Upper lobe of left lung (tissue), 6 donors: ENCODE measurements at regions not wholly inside any gene's neighbourhood (a gene's known extent, or its start where the extent isn't known, plus 50 kb on each side); places are given as distances from the start of the nearest gene placed in this dataset.

Experiments used
- ATAC-seq, 2 donors: fragments of 200-7000 bp; cut with Tn5 transposase; one replicate each; pipeline ENCODE4 v1.9.1; 2022; ENCODE audit warnings: mild to moderate bottlenecking in 2 of 2, moderate library complexity in 2 of 2; ENCODE audit not compliant: low FRiP score in 2 of 2
- DNase-seq, 2 donors: peaks; one replicate each; pipeline ENCODE4 v3.0.0-alpha.2; 2019 to 2020
- H3K27ac ChIP-seq, 4 donors: fragments of 200-600 bp; sonication (generic); one replicate each; pipeline ENCODE4 v1.5.1; 2016 to 2019
- H3K27me3 ChIP-seq, 4 donors: fragments of 200-600 bp; sonication (generic); one replicate each; pipeline ENCODE4 v1.5.1; 2017 to 2019
- H3K36me3 ChIP-seq, 4 donors: fragments of 200-600 bp; sonication (generic); one replicate each; pipeline ENCODE4 v1.5.1; 2016 to 2019
- H3K4me1 ChIP-seq, 4 donors: fragments of 200-600 bp; sonication (generic); one replicate each; pipeline ENCODE4 v1.5.1; 2018 to 2019
- H3K4me3 ChIP-seq, 4 donors: fragments of 200-600 bp; sonication (generic); one replicate each; pipeline ENCODE4 v1.5.1; 2017 to 2019; ENCODE audit warnings: mild to moderate bottlenecking in 2 of 4, moderate library complexity in 1 of 4
- H3K9me3 ChIP-seq, 4 donors: fragments of 200-600 bp; sonication (generic); one replicate each; pipeline ENCODE4 v1.5.1; 2018 to 2019
- CTCF ChIP-seq, 6 experiments: fragments of 450-650 bp in 4 of 6; fragments of 200-600 bp in 2 of 6; sonication (generic) in 2 of 6; IDR thresholded peaks; one replicate each; pipeline ENCODE4 v1.5.1; 2016 to 2019; ENCODE audit warnings: antibody characterized with exemption in 6 of 6
- EP300 ChIP-seq, 4 donors: sonication (generic); formaldehyde crosslinking; IDR thresholded peaks; one replicate each; pipeline ENCODE4 v1.5.1; 2017; ENCODE audit warnings: antibody characterized with exemption in 4 of 4, control low read depth in 2 of 4
- POLR2A ChIP-seq, 4 donors: fragments of 450-650 bp; IDR thresholded peaks; one replicate each; pipeline ENCODE4 v1.5.1; 2016 to 2017; ENCODE audit warnings: antibody characterized with exemption in 4 of 4, mild to moderate bottlenecking in 2 of 4
- POLR2AphosphoS5 ChIP-seq, 2 donors: sonication (generic); formaldehyde crosslinking; IDR thresholded peaks; one replicate each; pipeline ENCODE4 v1.5.1; 2017; ENCODE audit warnings: antibody characterized with exemption in 2 of 2
- WGBS, 2 donors: methylation state at CpG; one replicate each; pipeline ENCODE4 v1.1.5; 2017 to 2018; 5-methylcytosine and 5-hydroxymethylcytosine counted together
- donor health status: DM: no; HTN: no; CAD: no; lungs with moderate emphysema.
- donor health status: DM: no; HTN: yes; CAD: no; lungs with severe emphysema.

DNA sequence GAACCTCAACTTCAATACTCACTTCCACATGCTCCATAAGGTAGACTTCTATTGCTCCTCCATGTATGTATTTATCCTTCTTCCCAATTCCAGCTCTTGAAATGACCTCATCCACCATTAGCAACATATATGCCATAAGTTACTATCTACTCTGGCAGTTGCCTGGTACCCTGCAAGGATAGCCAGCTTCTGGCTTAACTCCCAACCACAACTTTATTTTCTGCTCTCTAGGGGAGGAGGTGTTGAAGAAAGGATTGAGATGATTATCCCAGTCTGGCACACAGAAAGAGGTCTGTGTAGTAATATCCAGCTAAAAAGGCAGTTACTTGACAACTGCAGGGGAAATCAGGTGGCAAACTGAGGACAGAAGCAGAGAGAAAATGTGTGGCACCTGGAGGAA, 71.5 kb upstream of the MDM1 start:
- H3K27me3 ChIP-seq: no peaks in the 10 kb centered on the region
- H3K4me3 ChIP-seq: no peak overlapping the region
- H3K9me3 ChIP-seq: no peaks in the 10 kb centered on the region
- peak overlapping the region in 1 of 4 donors; percentile 32 for H3K27ac ChIP-seq
- DNase-seq: no peak
- H3K4me1 ChIP-seq: peaks cover 20 to 31% (median 24%) of the 10 kb centered on the region in 4 donors
- TF ChIP-seq POLR2AphosphoS5 (IDR thresholded peaks at IDR 0.05) (no peak), CTCF (IDR thresholded peaks at IDR 0.05) (no peak), EP300 (IDR thresholded peaks at IDR 0.05) (no peak)
- ATAC-seq: no peak
- H3K36me3 ChIP-seq: no peaks in the 10 kb centered on the region

- ATAC-seq (no peak), DNase-seq (no peak)
- H3K4me1 ChIP-seq: peaks cover 22 to 28% (median 26%) of the 10 kb centered on the region in 4 donors
Observed at GRCh38 chr12:68405343-68405781, 73.2 kb upstream of the MDM1 start.

DNA sequence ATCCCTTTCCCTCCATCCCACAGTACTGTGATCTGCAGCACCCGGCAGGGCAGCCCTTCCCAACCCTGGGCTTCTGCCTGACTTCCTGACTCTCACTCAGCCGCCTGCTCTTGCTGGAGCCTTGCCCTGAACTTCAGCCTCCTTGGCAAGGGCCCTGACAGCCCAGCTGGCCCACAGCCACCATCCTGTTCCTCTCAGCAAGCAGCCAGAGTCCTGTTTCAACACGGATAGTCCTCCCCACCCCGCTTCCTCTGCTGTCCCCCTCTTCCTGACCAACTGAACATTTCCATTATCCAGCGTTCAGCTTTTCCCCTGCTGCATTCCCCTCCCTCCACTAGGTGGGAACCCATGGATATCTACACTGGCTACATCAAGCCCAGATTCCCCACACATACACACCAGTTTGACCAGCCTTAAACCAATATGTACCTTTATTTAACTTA, 74.0 kb upstream of the MDM1 start:
- peak in 1 of 4 donors; percentile 56 for TF ChIP-seq EP300 (IDR thresholded peaks at IDR 0.05)
- no peak for TF ChIP-seq POLR2A (IDR thresholded peaks at IDR 0.05)
- TF ChIP-seq CTCF (IDR thresholded peaks at IDR 0.05): peak; percentile 41 to 74 (median 48)
- TF ChIP-seq POLR2AphosphoS5 (IDR thresholded peaks at IDR 0.05): peak; percentile 86 to 95
- Histone ChIP-seq H3K36me3 (no peaks in the 10 kb centered on the region), H3K4me1 (peaks cover 22 to 28% (median 26%) of the 10 kb centered on the region in 4 donors), H3K4me3 (no peak overlapping the region), H3K27ac (peak overlapping the region; percentile 60 to 78 (median 76)), H3K27me3 (no peaks in the 10 kb centered on the region), H3K9me3 (no peaks in the 10 kb centered on the region)
- DNase-seq: peak; percentile 91 to 93
- ATAC-seq: peak; percentile 92 to 96
- WGBS, 2 donors: 1 to 11% methylated on average over 5 of the region's 5 CpGs

More at GRCh38 chr12:68405343-68405781, 73.2 kb upstream of the MDM1 start:
- peak overlapping the region; percentile 60 to 78 (median 76) for H3K27ac ChIP-seq
- no peaks in the 10 kb centered on the region for H3K36me3 ChIP-seq
- TF ChIP-seq POLR2AphosphoS5 (IDR thresholded peaks at IDR 0.05): no peak
- TF ChIP-seq EP300 (IDR thresholded peaks at IDR 0.05): peak in 1 of 4 donors; percentile 8
- H3K27me3 ChIP-seq: no peaks in the 10 kb centered on the region
- H3K4me3 ChIP-seq: no peak overlapping the region
- no peaks in the 10 kb centered on the region for H3K9me3 ChIP-seq

- 58 to 68% methylated on average over 4 of the region's 4 CpGs for WGBS, 2 donors
- Histone ChIP-seq H3K36me3 (no peaks in the 10 kb centered on the region), H3K27ac (peak overlapping the region in 2 of 4 donors; percentile 75 to 76), H3K4me1 (peaks cover 22 to 28% (median 26%) of the 10 kb centered on the region in 4 donors), H3K27me3 (no peaks in the 10 kb centered on the region), H3K9me3 (no peaks in the 10 kb centered on the region), H3K4me3 (no peak overlapping the region)
- TF ChIP-seq EP300 (IDR thresholded peaks at IDR 0.05) (no peak), POLR2A (IDR thresholded peaks at IDR 0.05) (no peak), POLR2AphosphoS5 (IDR thresholded peaks at IDR 0.05) (no peak), CTCF (IDR thresholded peaks at IDR 0.05) (no peak)
- no peak for DNase-seq
- no peak for ATAC-seq
Observed at GRCh38 chr12:68406911-68407310, 74.7 kb upstream of the MDM1 start.

DNA sequence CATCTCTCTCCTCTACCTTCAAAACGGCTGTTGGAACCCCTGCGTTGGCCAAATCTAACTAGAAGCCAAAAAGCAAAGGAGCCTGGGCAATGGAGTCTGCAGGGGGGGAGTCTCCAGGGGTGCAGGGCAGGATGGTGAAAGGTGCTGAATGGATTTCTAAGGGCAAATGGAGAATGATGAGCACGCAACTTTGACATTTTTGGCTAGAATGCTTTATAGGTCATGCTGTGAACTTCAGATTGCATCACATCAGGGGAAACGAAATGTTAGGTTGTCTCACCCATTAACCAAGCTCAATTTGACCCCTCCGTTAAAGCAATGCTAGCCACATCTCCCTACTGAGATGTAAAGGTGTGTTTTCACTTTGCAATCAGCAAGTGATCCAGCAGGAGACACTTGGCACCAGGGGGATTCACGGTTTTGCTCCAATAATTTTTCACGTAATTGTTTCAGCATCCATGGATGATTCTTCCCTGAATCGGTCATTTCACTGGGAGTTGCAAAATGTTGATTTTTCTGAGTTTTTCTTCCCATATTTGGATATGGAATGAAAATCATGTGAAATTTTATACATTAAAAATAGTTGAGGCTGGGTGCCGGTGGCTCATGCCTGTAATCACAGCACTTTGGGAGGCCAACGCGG, 78.0 kb upstream of the MDM1 start:
- no peak overlapping the region for H3K4me3 ChIP-seq
- H3K27ac ChIP-seq: no peak overlapping the region
- H3K36me3 ChIP-seq: no peaks in the 10 kb centered on the region
- WGBS, 2 donors: 76 to 82% methylated on average over 11 of the region's 11 CpGs
- DNase-seq (no peak), ATAC-seq (no peak)
- no peaks in the 10 kb centered on the region for H3K9me3 ChIP-seq
- no peaks in the 10 kb centered on the region for H3K27me3 ChIP-seq
- peaks cover 18 to 21% (median 20%) of the 10 kb centered on the region in 4 donors for H3K4me1 ChIP-seq
- TF ChIP-seq EP300 (IDR thresholded peaks at IDR 0.05): no peak

DNA sequence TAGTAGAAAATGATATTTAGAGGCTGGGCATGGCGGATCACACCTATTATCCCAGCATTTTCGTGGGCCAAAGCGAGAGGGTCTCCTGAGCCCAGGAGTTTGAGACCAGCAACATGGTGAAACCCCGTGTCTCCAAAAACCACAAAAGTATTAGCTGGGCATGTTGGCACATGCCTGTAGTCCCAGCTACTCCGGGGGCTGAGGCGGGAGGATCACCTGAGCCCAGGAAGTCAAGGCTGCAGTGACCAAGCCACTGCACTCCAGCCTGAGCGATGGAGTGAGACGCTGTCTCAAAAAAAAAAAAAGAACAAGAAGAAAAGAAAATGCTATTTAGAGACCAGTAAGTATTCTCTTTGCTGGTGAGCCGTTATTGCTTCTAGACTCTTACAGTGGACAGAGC, 79.2 kb upstream of the MDM1 start:
- Histone ChIP-seq H3K4me3 (no peak overlapping the region), H3K27me3 (no peaks in the 10 kb centered on the region), H3K4me1 (peaks cover 7 to 8% (median 8%) of the 10 kb centered on the region in 4 donors), H3K27ac (no peak overlapping the region), H3K36me3 (no peaks in the 10 kb centered on the region), H3K9me3 (no peaks in the 10 kb centered on the region)
- WGBS, 2 donors: 86 to 94% methylated on average over 9 of the region's 9 CpGs
- TF ChIP-seq POLR2AphosphoS5 (IDR thresholded peaks at IDR 0.05) (no peak), POLR2A (IDR thresholded peaks at IDR 0.05) (no peak), EP300 (IDR thresholded peaks at IDR 0.05) (no peak), CTCF (IDR thresholded peaks at IDR 0.05) (no peak)
- ATAC-seq (no peak), DNase-seq (no peak)
